GM12878 (cell line): ENCODE measurements at regions not wholly inside any gene's neighbourhood (a gene's known extent, or its start where the extent isn't known, plus 50 kb on each side); places are given as distances from the start of the nearest gene placed in this dataset.

ENCODE experiments used
- ATAC-seq: fragments of 200-7000 bp; cut with Tn5 transposase; 3 replicates; pipeline ENCODE4 v1.9.1; 2020; ENCODE audit warnings: mild to moderate bottlenecking, moderate library complexity
- BruUV-seq: library from RNA; stranded (reverse); fragments of 400-500 nt; replicated peaks from 2 replicates; lab custom pipeline; 2021; lab: Mats Ljungman, UMichigan
- CTCF ChIA-PET: fragments of 300-600 bp; sonication (Branson Sonifier 250); formaldehyde crosslinking; extraction: SDS; loops from one replicate; lab custom pipeline; 2021; ENCODE audit warnings: inconsistent platforms; lab: Yijun Ruan, JAX
- POLR2A ChIA-PET: fragments of 350-600 bp; formaldehyde crosslinking; extraction: SDS; loops from one replicate; lab custom pipeline; 2021; ENCODE audit warnings: inconsistent platforms; lab: Charles Lee
- RAD21 ChIA-PET: fragments of 300-600 bp; sonication (Branson Sonifier 250); formaldehyde crosslinking; loops from one replicate; lab custom pipeline; 2023; ENCODE audit warnings: antibody characterized with exemption; ENCODE audit not compliant: unreplicated experiment; lab: Charles Lee
- SMC1A ChIA-PET: fragments of 300-600 bp; sonication (Branson Sonifier 250); formaldehyde crosslinking; loops from one replicate; lab custom pipeline; 2023; ENCODE audit not compliant: unreplicated experiment, uncharacterized antibody; lab: Charles Lee
- DNase-seq: peaks from one replicate; pipeline ENCODE4 v3.0.0-alpha.2; 2011; ENCODE audit warnings: low read depth, low spot score
- FAIRE-seq: peaks from 3 replicates; lab custom pipeline; 2011; peaks lifted over from hg19 to GRCh38; lab: Jason Lieb, UNC
- H2AFZ ChIP-seq: 2 replicates; pipeline ENCODE4 v1.6.0; 2011; ENCODE audit warnings: low read depth, low read length, control low read depth; ENCODE audit not compliant: control insufficient read depth
- H3K27ac ChIP-seq: 2 replicates; pipeline ENCODE4 v1.5.1; 2011; ENCODE audit warnings: control low read depth; ENCODE audit not compliant: control insufficient read depth, insufficient read depth
- H3K27me3 ChIP-seq, 2 experiments: replicated peaks in 1 of 2; 2 replicates each; pipeline versions ENCODE4 v1.6.0 to v1.6.1; 2011; ENCODE audit warnings: low read length in 1 of 2; ENCODE audit not compliant: control insufficient read depth in 2 of 2, insufficient read depth in 2 of 2
- H3K36me3 ChIP-seq, 2 experiments: 2 replicates each; pipeline ENCODE4 v1.5.1; 2011; ENCODE audit warnings: low read length in 1 of 2; ENCODE audit not compliant: control insufficient read depth in 2 of 2, insufficient read depth in 2 of 2
- H3K4me1 ChIP-seq: 2 replicates; pipeline ENCODE4 v1.6.1; 2011; ENCODE audit warnings: mild to moderate bottlenecking, low read length, moderate library complexity, mixed read lengths; ENCODE audit not compliant: control insufficient read depth, insufficient read depth
- H3K4me2 ChIP-seq: 2 replicates; pipeline ENCODE4 v1.6.0; 2011; ENCODE audit warnings: control low read depth; ENCODE audit not compliant: control insufficient read depth, insufficient read depth
- H3K4me3 ChIP-seq: fragments of 200-600 bp; sonication (generic); 2 replicates; pipeline ENCODE4 v1.5.1; 2016
- H3K79me2 ChIP-seq: 2 replicates; pipeline ENCODE4 v1.6.0; 2011; ENCODE audit warnings: low read length; ENCODE audit not compliant: control insufficient read depth, insufficient read depth
- H3K9ac ChIP-seq: 2 replicates; pipeline ENCODE4 v1.8.0; 2011; ENCODE audit warnings: low read length, control low read depth, mixed read lengths; ENCODE audit not compliant: control insufficient read depth, insufficient read depth
- H3K9me3 ChIP-seq: replicated peaks from 3 replicates; pipeline ENCODE4 v1.5.1; 2011; ENCODE audit warnings: mild to moderate bottlenecking, low read length; ENCODE audit not compliant: control insufficient read depth, insufficient read depth
- H4K20me1 ChIP-seq: 2 replicates; pipeline ENCODE4 v1.6.0; 2011; ENCODE audit not compliant: control insufficient read depth, insufficient read depth
- CUX1 ChIP-seq: IDR thresholded peaks from 2 replicates; pipeline ENCODE4 v1.6.1; 2012; ENCODE audit warnings: improper control_type of control experiment, low read depth, low read length; ENCODE audit not compliant: insufficient replicate concordance
- SMC3 ChIP-seq: IDR thresholded peaks from 2 replicates; pipeline ENCODE4 v1.6.1; 2011; ENCODE audit warnings: low read length, improper control_type of control experiment, borderline replicate concordance
- WRNIP1 ChIP-seq: IDR thresholded peaks from 2 replicates; pipeline ENCODE4 v1.6.1; 2011; ENCODE audit warnings: low read depth, low read length, improper control_type of control experiment, borderline replicate concordance
- WGBS: methylation state at CpG from one replicate; pipeline ENCODE4 v1.1.6; 2016; ENCODE audit warnings: low lambda C conversion rate; ENCODE audit not compliant: insufficient replicate concordance, insufficient coverage; ENCODE audit errors: missing lambda C conversion rate; 5-methylcytosine and 5-hydroxymethylcytosine counted together
- in situ Hi-C: fragments of 300-500 bp; cut with MboI; formaldehyde crosslinking; loops from 9 replicates; pipeline ENCODE4 v1.14.3; 2018; ENCODE audit warnings: mixed read lengths
- intact Hi-C: fragments of 100-400 bp; cut with micrococcal nuclease; formaldehyde crosslinking; loops from one replicate; pipeline ENCODE4 v1.14.2; 2022; ENCODE audit not compliant: unreplicated experiment

- Histone ChIP-seq H3K9me3 (no peaks in the 10 kb centered on the region), H4K20me1 (no peaks in the 10 kb centered on the region), H3K4me2 (no peak overlapping the region), H3K27me3 (no peaks in the 10 kb centered on the region), H3K36me3 (no peaks in the 10 kb centered on the region), H3K79me2 (no peaks in the 10 kb centered on the region), H3K4me3 (no peak overlapping the region)
- ATAC-seq = no peak
- intact Hi-C loops (no loop called here), in situ Hi-C loops (no loop called here)
- TF ChIP-seq WRNIP1 = no peak
- no peak for TF ChIP-seq SMC3
- no peak for TF ChIP-seq CUX1
- TF ChIP-seq, all 136 proteins: peak for 0
- WGBS = 19% methylated on average over 7 of the region's 7 CpGs
- Histone ChIP-seq H3K27ac (no peak overlapping the region), H3K4me1 (no peaks in the 10 kb centered on the region), H3K9ac (no peak overlapping the region), H2AFZ (no peak overlapping the region)
- BruUV-seq = no TSS peak
- ChIA-PET CTCF (interaction anchor here (0.6 kb wide), 1 partner anchor 191 kb away, joined by 3 read pairs; no protein-coding TSS in a partner anchor), RAD21 (interaction anchor here (0.6 to 0.7 kb wide), 2 partner anchors 138 to 280 kb away, joined by 3 read pairs; no protein-coding TSS in a partner anchor), POLR2A (interaction anchor here (1.2 kb wide), 1 partner anchor 8 kb away, joined by 3 read pairs; no protein-coding TSS in a partner anchor), SMC1A (interaction anchor here (0.8 kb wide), 1 partner anchor 11 kb away, joined by 3 read pairs; no protein-coding TSS in a partner anchor)
- DNase-seq = no peak
- no peak for FAIRE-seq
Observed at GRCh38 chr20:19012676-19013075, 199.1 kb downstream of the SCP2D1 start.
